CD14-positive monocyte (primary cell): ENCODE measurements at regions not wholly inside any gene's neighbourhood (a gene's known extent, or its start where the extent isn't known, plus 50 kb on each side); places are given as distances from the start of the nearest gene placed in this dataset.

Experiments
- DNase-seq, 3 donors: peaks; one replicate each; pipeline ENCODE4 v3.0.0-alpha.2; 2011 to 2022
- H2AFZ ChIP-seq: 2 replicates; pipeline ENCODE4 v1.6.0; 2012; ENCODE audit warnings: mild to moderate bottlenecking, low read depth, low read length, inconsistent platforms; ENCODE audit not compliant: insufficient read depth, poor library complexity, severe bottlenecking
- H3K27ac ChIP-seq, 2 donors: 1 replicate in 1 of 2; 2 replicates in 1 of 2; pipeline ENCODE4 v1.5.1; 2012 to 2013; ENCODE audit warnings: low read length in 2 of 2, control low read depth in 1 of 2, inconsistent platforms in 1 of 2, low read depth in 1 of 2, mild to moderate bottlenecking in 1 of 2
- H3K27me3 ChIP-seq, 2 donors: one replicate each; pipeline versions ENCODE4 v1.6.0 to v1.6.1; 2011 to 2013; ENCODE audit warnings: low read length in 2 of 2; ENCODE audit not compliant: control insufficient read depth in 2 of 2, insufficient read depth in 2 of 2
- H3K36me3 ChIP-seq, 2 donors: replicated peaks in 1 of 2; 1 replicate in 1 of 2; 2 replicates in 1 of 2; pipeline versions ENCODE4 v1.5.1 to v1.6.1; 2012 to 2013; ENCODE audit warnings: low read length in 2 of 2, control low read depth in 1 of 2, inconsistent platforms in 1 of 2, mild to moderate bottlenecking in 1 of 2; ENCODE audit not compliant: insufficient read depth in 2 of 2, control insufficient read depth in 1 of 2
- H3K4me1 ChIP-seq, 2 donors: 1 replicate in 1 of 2; 2 replicates in 1 of 2; pipeline versions ENCODE4 v1.5.1 to v1.6.1; 2012 to 2013; ENCODE audit warnings: low read length in 2 of 2, control low read depth in 1 of 2, inconsistent platforms in 1 of 2, mild to moderate bottlenecking in 1 of 2, moderate library complexity in 1 of 2; ENCODE audit not compliant: insufficient read depth in 2 of 2, control insufficient read depth in 1 of 2
- H3K4me2 ChIP-seq: replicated peaks from 2 replicates; pipeline ENCODE3; 2012; ENCODE audit warnings: low read length, moderate library complexity, mild to moderate bottlenecking; ENCODE audit not compliant: poor library complexity, severe bottlenecking; ENCODE audit errors: extremely low read depth
- H3K4me3 ChIP-seq, 3 experiments: fragments of 200-600 bp in 1 of 3; sonication (generic) in 1 of 3; replicated peaks in 1 of 3; 1 replicate in 2 of 3; 2 replicates in 1 of 3; pipeline ENCODE4 v1.5.1; 2011 to 2013; ENCODE audit warnings: low read length in 3 of 3, mild to moderate bottlenecking in 3 of 3, control low read depth in 2 of 3, low read depth in 2 of 3, inconsistent platforms in 1 of 3, moderate library complexity in 1 of 3
- H3K79me2 ChIP-seq: 2 replicates; pipeline ENCODE4 v1.6.0; 2012; ENCODE audit warnings: mild to moderate bottlenecking, control low read depth, inconsistent platforms, low read length, moderate library complexity; ENCODE audit not compliant: insufficient read depth
- H3K9ac ChIP-seq: 2 replicates; pipeline ENCODE4 v1.6.0; 2017; ENCODE audit warnings: low read length, mild to moderate bottlenecking; ENCODE audit not compliant: insufficient read depth, poor library complexity, severe bottlenecking
- H3K9me3 ChIP-seq, 2 donors: replicated peaks in 1 of 2; 1 replicate in 1 of 2; 2 replicates in 1 of 2; pipeline versions ENCODE4 v1.5.1 to v1.6.1; 2012 to 2013; ENCODE audit warnings: low read length in 2 of 2, control low read depth in 1 of 2; ENCODE audit not compliant: control insufficient read depth in 1 of 2, insufficient read depth in 1 of 2
- H4K20me1 ChIP-seq: 2 replicates; pipeline ENCODE4 v1.6.0; 2012; ENCODE audit warnings: mild to moderate bottlenecking, low read length, control low read depth, moderate library complexity; ENCODE audit not compliant: insufficient read depth
- H3K27ac Mint-ChIP-seq, 7 donors: one replicate each; pipeline ENCODE4 v1.8.0; 2020; ENCODE audit warnings: mild to moderate bottlenecking in 7 of 7, mixed read lengths in 7 of 7, moderate library complexity in 6 of 7, inconsistent platforms in 2 of 7
- H3K27me3 Mint-ChIP-seq, 3 donors: one replicate each; pipeline ENCODE4 v1.8.0; 2021 to 2022; ENCODE audit warnings: low read depth in 3 of 3, mild to moderate bottlenecking in 3 of 3, mixed read lengths in 3 of 3, moderate library complexity in 3 of 3, inconsistent platforms in 1 of 3
- H3K36me3 Mint-ChIP-seq, 2 donors: one replicate each; pipeline ENCODE4 v1.8.0; 2020; ENCODE audit warnings: mixed read lengths in 2 of 2, inconsistent platforms in 1 of 2, mild to moderate bottlenecking in 1 of 2
- H3K4me1 Mint-ChIP-seq: one replicate; pipeline ENCODE4 v1.8.0; 2020; ENCODE audit warnings: mild to moderate bottlenecking, mixed read lengths
- H3K4me3 Mint-ChIP-seq, 2 donors: one replicate each; pipeline ENCODE4 v1.8.0; 2020; ENCODE audit warnings: mild to moderate bottlenecking in 2 of 2, mixed read lengths in 2 of 2, moderate library complexity in 1 of 2
- H3K9me3 Mint-ChIP-seq, 7 donors: one replicate each; pipeline ENCODE4 v1.8.0; 2020 to 2022; ENCODE audit warnings: mixed read lengths in 7 of 7, mild to moderate bottlenecking in 6 of 7, moderate library complexity in 6 of 7, inconsistent platforms in 2 of 7
- CTCF ChIP-seq: fragments of 200-600 bp; IDR thresholded peaks from one replicate; pipeline ENCODE4 v1.8.0; 2022; ENCODE audit warnings: antibody characterized with exemption, mild to moderate bottlenecking
- WGBS: methylation state at CpG from one replicate; pipeline ENCODE4 v1.1.5; 2013; ENCODE audit warnings: missing lambda C conversion rate; ENCODE audit not compliant: insufficient coverage; 5-methylcytosine and 5-hydroxymethylcytosine counted together
- intact Hi-C, 2 donors: fragments of 100-400 bp; cut with micrococcal nuclease; formaldehyde crosslinking; loops; one replicate each; pipeline versions ENCODE4 v1.15.0 to v1.15.1; 2023

DNA sequence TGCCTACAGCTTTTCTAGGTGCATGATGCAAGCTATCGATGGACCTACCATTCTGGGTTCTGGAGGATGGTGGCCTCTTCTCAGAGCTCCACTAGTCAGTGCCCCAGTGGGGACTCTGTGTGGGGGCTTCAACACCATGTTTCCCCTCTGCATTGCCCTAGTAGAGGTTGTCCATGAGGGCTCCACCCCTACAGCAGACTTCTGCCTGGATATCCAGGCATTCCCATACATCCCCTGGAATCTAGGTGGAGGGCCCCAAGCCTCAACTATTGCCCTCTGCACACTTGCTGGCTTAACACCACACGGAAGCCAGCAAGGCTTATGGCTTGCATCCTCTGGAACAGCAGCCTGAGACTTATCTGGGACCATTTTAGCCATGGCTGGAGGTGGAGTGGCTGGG lies 1299.9 kb upstream of the MIR17HG start:
- no peak overlapping the region for H3K4me3 Mint-ChIP-seq
- peaks cover 22% of the 10 kb centered on the region in 2 donors for H3K9me3 ChIP-seq
- no peaks in the 10 kb centered on the region for H3K27me3 ChIP-seq
- no peak overlapping the region for H3K4me2 ChIP-seq
- no peak overlapping the region for H3K27ac Mint-ChIP-seq
- H3K36me3 Mint-ChIP-seq, result no peaks in the 10 kb centered on the region
- peaks cover 8 to 22% (median 20%) of the 10 kb centered on the region in 7 donors for H3K9me3 Mint-ChIP-seq
- no peaks in the 10 kb centered on the region for H3K79me2 ChIP-seq
- H2AFZ ChIP-seq, result no peak overlapping the region
- 100% methylated on average over 1 of the region's 2 CpGs for WGBS
- H3K36me3 ChIP-seq, result no peaks in the 10 kb centered on the region
- H4K20me1 ChIP-seq, result no peaks in the 10 kb centered on the region
- DNase-seq, result no peak
- H3K4me1 ChIP-seq, result no peaks in the 10 kb centered on the region
- no peak overlapping the region for H3K4me3 ChIP-seq
- TF ChIP-seq CTCF, result no peak
- no peaks in the 10 kb centered on the region for H3K27me3 Mint-ChIP-seq
- no peak overlapping the region for H3K9ac ChIP-seq
- no peaks in the 10 kb centered on the region for H3K4me1 Mint-ChIP-seq
- H3K27ac ChIP-seq, result no peak overlapping the region
- intact Hi-C loops, result no loop called here

- intact Hi-C loops, result no loop called here
These were observed 1297.4 kb upstream of the MIR17HG start for GRCh38 chr13:90049989-90050671.

More at GRCh38 chr13:90049989-90050671, 1297.4 kb upstream of the MIR17HG start:
- no CpG with 5 or more reads among the region's 2 CpGs for WGBS
- H3K4me3 ChIP-seq, result no peak overlapping the region
- H3K27me3 ChIP-seq, result no peaks in the 10 kb centered on the region
- no peaks in the 10 kb centered on the region for H3K4me1 Mint-ChIP-seq
- no peak overlapping the region for H3K9ac ChIP-seq
- no peaks in the 10 kb centered on the region for H3K4me1 ChIP-seq
- TF ChIP-seq CTCF, result no peak
- H3K9me3 Mint-ChIP-seq, result peaks cover 8 to 22% (median 20%) of the 10 kb centered on the region in 7 donors
- no peak overlapping the region for H2AFZ ChIP-seq
- no peaks in the 10 kb centered on the region for H3K36me3 ChIP-seq
- no peak overlapping the region for H3K27ac ChIP-seq
- no peak overlapping the region for H3K4me2 ChIP-seq
- peaks cover 22% of the 10 kb centered on the region in 2 donors for H3K9me3 ChIP-seq
- no peaks in the 10 kb centered on the region for H3K36me3 Mint-ChIP-seq
- no peak for DNase-seq
- no peak overlapping the region for H3K4me3 Mint-ChIP-seq
- no peak overlapping the region for H3K27ac Mint-ChIP-seq
- no peaks in the 10 kb centered on the region for H3K27me3 Mint-ChIP-seq
- no peaks in the 10 kb centered on the region for H4K20me1 ChIP-seq
- no peaks in the 10 kb centered on the region for H3K79me2 ChIP-seq
